Right ventricle myocardium superior (tissue), 1 donor: ENCODE measurements at regions not wholly inside any gene's neighbourhood (a gene's known extent, or its start where the extent isn't known, plus 50 kb on each side); places are given as distances from the start of the nearest gene placed in this dataset.
"Not testable (repeated sequence)": the region's sequence is repeated elsewhere in the genome, so short reads cannot be mapped to it uniquely, and the experiment has no call there.

Experiments
- ATAC-seq: fragments of 200-7000 bp; cut with Tn5 transposase; one replicate; pipeline ENCODE4 v1.9.1; 2020; ENCODE audit warnings: mild to moderate bottlenecking; ENCODE audit not compliant: poor library complexity
- DNase-seq: peaks from one replicate; pipeline ENCODE4 v3.0.0-alpha.2; 2020
- intact Hi-C: fragments of 100-400 bp; cut with DNase I; formaldehyde crosslinking; loops from one replicate; pipeline ENCODE4 v1.11.2; 2022
- donor health status: DM: no; HTN: yes; CAD: no; lungs with severe emphysema.

- intact Hi-C loops, result no loop called here
- DNase-seq (no peak), ATAC-seq (no peak)
Measured at GRCh38 chrX:46254641-46255040, 290.6 kb downstream of the ZNF674 start.

DNA sequence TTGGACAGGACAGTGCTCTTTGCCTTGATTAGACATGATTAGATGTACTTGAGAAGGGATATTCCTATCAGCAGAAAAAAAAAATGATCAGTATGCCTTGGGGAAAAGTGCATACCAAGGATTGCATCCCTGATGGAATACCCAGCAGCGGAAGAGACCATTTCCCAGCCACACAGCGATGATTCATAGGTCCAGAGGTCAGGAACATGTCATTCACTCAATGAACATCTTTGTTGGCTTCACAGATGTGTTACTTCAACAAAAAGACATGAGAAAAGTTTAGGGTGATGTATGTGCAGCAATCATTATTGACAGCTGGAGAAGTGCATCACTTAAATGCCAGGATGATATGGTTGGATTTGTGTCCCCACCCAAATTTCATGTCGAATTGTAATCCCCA, 293.5 kb downstream of the ZNF674 start:
- ATAC-seq (no peak), DNase-seq (no peak)
- intact Hi-C loops, result no loop called here

- DNase-seq, result no peak
- peak; percentile 29 for ATAC-seq
- intact Hi-C loops, result no loop called here
Measured at GRCh38 chrX:46250151-46250550, 295.1 kb downstream of the ZNF674 start.

GRCh38 chrX:46247456-46247855, 297.8 kb downstream of the ZNF674 start:
- ATAC-seq, result no peak

DNA sequence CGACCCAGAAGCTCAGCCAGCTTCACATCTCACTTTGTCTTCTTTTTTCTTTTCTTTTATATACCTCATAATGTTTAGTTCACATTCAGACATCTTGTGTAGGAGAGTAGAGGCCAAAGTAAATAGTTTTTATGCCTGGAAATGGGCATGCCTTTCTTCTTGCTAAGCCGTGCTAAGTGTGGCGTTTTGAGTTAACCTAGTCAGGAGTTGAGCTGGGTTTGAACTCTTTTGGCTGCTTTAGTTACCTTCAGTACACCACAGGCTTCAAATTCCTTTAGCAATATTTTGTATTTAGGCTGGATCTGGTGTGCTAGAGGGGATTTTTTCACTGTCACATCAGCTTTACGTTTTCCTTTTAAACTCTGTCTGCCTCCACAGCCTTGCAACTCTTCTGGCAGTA, 300.8 kb downstream of the ZNF674 start:
- no peak for DNase-seq
- intact Hi-C loops, result no loop called here
- no peak for ATAC-seq

More at GRCh38 chrX:46247456-46247855, 297.8 kb downstream of the ZNF674 start:
- intact Hi-C loops, result no loop called here
- DNase-seq, result no peak

- intact Hi-C loops, result no loop called here
- ATAC-seq (no peak), DNase-seq (no peak)
Measured at GRCh38 chrX:46236411-46236810, 308.8 kb downstream of the ZNF674 start.

DNA sequence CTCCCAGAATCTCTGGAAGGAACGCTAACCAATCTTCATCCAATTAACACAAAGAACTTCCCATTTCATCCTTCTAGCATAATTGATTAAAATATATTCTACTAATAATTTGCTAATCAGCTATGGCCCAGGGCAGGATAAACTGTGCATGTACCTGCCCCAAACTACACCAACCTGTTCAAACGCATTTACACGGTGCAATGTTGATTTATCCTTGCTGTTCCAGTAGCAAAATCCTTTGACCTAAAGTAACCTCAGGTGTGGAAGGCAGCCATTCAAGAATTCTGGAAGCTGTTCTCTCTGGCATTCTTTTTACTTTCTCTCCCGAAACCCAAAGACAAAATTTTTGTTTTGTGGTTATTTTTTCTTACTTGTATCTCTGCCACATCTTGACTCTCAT, 309.4 kb downstream of the ZNF674 start:
- intact Hi-C loops, result no loop called here
- ATAC-seq, result no peak

GRCh38 chrX:46234775-46235174, 310.4 kb downstream of the ZNF674 start:
- no peak for ATAC-seq
- DNase-seq, result no peak
- intact Hi-C loops, result no loop called here

More for the DNA sequence above, 309.4 kb downstream of the ZNF674 start:
- no peak for DNase-seq

GRCh38 chrX:46228389-46228788, 316.8 kb downstream of the ZNF674 start:
- ATAC-seq (no peak), DNase-seq (no peak)
- intact Hi-C loops, result no loop called here

GRCh38 chrX:46226422-46226821, 318.8 kb downstream of the ZNF674 start:
- intact Hi-C loops, result no loop called here
- ATAC-seq, result no peak
- DNase-seq, result no peak

DNA sequence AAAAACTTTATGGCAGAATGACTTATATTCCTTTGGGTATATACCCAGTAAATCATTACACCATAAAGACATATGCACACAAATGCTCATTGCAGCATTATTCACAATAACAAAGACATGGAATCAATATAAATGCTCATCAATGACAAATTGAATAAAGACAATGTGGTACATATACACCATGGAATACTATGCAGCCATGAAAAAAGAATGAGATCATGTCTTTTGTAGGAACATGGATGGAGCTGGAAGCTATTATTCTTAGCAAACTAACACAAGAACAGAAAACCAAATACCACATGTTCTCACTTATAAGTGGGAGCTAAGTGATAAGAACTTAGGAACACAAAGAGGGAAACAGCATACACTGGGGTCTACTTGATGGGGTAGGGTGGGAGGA, 321.7 kb downstream of the ZNF674 start:
- ATAC-seq, DNase-seq, intact Hi-C loops: not testable (repeated sequence)

DNA sequence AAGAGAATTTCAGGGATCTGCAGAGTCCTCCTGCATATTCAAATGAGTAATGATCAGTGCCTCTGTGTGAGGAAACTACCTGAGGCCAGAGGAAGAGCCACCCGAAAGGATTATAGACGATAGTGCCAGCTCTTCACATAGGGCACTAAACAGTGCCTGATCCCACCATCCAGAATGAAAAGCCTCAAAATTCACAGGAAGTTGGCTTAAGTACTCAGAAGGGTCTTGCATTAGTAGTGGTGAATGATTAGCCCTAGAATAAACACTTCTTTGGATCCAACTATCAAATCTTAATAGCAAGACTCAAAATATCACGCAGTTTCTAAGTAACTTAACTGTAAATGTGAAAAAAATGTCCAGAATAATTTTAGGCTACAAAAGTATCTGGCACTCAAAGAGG, 324.4 kb downstream of the ZNF674 start:
- ATAC-seq, result no peak
- DNase-seq, result no peak
- intact Hi-C loops, result no loop called here

DNA sequence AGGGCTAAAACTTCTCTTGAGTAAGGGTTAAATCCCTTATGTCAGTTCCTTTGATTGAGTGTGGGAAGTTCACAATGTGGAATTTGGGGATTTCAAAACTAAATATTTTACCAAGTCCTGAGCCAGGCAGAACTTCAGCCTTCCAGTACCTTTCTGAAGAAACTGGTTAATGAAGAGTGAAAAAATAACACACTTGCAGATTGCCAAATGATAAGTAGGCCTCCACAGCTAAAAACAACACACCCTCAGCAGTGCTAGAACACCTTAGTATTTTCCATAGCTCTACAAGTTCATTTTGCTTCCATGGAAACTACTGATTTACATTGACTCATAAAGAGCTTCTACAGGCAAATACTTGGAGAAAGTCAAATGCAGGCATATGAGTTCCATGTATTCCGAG, 326.8 kb downstream of the ZNF674 start:
- no peak for ATAC-seq
- intact Hi-C loops, result no loop called here
- DNase-seq, result no peak

GRCh38 chrX:46216406-46216805, 328.8 kb downstream of the ZNF674 start:
- ATAC-seq (no peak), DNase-seq (no peak)
- intact Hi-C loops, result no loop called here

DNA sequence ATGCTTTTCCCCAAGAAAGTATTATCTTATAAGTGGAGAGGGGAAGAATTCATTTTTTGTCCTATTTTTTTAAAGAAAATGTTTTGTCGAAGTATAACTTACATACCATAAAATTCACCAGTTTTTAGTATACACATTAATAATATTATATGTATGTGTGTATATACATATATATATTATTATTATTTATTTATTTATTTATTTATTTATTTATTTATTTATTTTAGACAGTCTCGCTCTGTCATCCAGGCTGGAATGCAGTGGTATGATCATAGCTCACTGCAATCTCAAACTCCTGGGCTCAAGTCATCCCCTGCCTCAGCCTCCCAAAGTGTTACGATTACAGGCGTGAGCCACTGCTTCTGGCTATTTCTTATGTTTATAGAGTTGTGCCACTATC, 334.1 kb downstream of the ZNF674 start:
- ATAC-seq, result no peak
- DNase-seq, result no peak
- intact Hi-C loops, result no loop called here

- no peak for DNase-seq
- intact Hi-C loops, result no loop called here
- no peak for ATAC-seq
Measured at GRCh38 chrX:46209768-46210167, 335.5 kb downstream of the ZNF674 start.

- DNase-seq (no peak), ATAC-seq (no peak)
- intact Hi-C loops, result no loop called here
Measured at GRCh38 chrX:46209037-46209436, 336.2 kb downstream of the ZNF674 start.

DNA sequence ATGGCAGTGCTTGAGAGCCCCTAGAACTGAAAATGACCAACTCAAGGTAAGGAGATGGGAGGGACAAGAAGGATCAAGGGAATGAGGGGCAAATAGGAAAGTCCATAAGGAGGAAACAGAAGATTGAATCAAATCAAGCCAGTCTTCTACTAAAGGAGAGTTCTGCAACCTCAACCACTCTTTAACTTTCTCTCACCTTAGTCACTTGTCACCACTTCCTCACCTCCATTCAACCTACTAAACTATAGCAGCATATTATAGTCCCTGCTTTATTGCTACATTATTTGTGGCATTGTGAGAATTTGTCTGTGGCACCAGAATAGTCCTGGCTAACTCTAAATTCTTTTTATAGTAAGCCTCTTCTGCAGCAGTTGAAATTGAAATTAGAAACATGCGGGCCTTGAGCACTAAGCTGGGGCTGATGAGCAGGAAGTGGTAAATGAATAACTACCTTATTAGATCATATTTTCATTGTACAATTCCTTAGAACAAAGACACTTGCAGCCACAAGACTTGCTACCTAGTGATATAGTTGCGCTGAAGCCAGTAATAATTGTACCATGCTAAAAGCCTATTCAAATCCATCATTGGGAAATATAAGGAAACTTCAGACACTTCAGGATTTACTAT, 336.9 kb downstream of the ZNF674 start:
- ATAC-seq, result peak; percentile 51
- no peak for DNase-seq
- intact Hi-C loops, result no loop called here

DNA sequence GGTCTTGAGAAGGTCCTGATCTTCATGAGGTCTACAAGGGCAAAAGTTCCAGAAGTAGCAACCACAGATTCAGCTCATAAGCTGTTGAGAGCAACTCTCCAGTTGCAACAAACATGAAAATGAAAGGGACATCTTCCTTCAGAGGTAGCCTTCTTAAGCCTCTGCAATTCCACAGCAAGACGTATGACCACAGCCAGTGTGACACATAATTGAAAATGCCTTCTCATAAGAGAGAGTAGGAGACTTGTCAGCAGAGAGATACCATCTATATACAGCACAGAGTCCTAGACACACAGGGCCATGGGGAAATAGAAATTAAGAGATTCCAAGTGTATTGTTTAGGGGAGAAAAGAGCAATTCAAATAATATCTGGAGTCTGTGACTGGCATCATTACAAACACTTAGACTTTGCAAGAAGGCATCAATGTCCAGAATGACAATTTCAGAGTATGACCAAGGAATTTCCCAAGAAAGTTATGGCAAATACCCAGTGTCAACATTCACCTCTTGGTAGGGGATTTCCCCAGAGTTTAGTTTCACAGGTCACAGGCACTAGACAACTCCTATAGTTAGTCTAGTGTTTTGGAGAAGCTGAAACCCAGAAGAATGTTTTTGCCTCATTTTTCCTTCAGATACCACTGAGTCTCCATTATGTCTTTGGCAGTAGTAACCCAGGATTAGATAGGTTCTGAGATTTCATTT, 340.3 kb downstream of the ZNF674 start:
- ATAC-seq, result no peak
- intact Hi-C loops, result no loop called here

GRCh38 chrX:46202733-46203514, 342.3 kb downstream of the ZNF674 start:
- intact Hi-C loops, result no loop called here
- ATAC-seq (no peak), DNase-seq (no peak)

More for the DNA sequence above, 340.3 kb downstream of the ZNF674 start:
- DNase-seq, result no peak
